GM21723 (cell line): ENCODE measurements at regions not wholly inside any gene's neighbourhood (a gene's known extent, or its start where the extent isn't known, plus 50 kb on each side); places are given as distances from the start of the nearest gene placed in this dataset.
"Not testable (repeated sequence)": the region's sequence is repeated elsewhere in the genome, so short reads cannot be mapped to it uniquely, and the experiment has no call there.

Experiments used
- ATAC-seq: cut with Tn5 transposase; IDR thresholded peaks from one replicate; pipeline ENCODE4 v1.9.1; 2021; ENCODE audit warnings: mild to moderate bottlenecking, moderate library complexity; ENCODE audit not compliant: unreplicated experiment

DNA sequence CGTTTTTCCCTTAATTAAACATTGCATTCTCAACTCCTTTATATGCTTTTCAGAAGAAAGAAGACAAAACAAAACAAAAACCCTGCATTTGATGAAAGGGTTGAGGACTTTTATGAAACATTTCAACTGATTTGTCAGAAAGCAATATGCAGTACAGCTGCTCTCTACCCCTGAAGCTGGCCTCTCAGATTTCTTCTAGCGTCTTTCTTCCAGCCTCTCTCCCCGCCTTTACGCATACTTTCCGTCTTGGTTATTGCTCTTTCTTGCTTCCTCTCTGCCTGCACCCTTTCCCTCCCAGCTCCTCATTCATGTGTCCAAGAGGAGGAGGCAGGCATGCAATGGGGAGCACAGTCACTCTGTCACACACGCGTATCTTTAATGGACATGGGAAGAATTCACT, 91.0 kb upstream of the COL1A2 start:
- ATAC-seq, result no peak

DNA sequence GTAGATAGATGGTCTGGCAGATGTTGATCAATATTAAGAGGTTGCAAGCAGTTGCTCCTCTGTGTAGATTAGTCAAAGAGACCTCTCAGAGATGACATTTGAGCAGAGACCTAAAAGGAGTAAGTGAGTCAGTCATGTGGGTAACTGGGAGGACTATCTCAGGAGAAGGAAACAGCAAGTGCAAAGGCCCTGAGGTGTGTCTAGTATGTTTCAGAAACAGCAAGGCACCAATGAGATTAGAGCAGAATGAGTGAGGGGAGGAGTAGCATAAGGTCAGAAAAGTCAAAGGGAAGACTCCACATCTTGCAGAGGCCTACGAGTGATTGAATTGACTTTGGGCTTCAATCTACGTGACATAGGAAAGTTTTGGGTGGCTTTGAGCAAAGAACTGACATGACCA, 89.8 kb upstream of the COL1A2 start:
- ATAC-seq, result no peak

DNA sequence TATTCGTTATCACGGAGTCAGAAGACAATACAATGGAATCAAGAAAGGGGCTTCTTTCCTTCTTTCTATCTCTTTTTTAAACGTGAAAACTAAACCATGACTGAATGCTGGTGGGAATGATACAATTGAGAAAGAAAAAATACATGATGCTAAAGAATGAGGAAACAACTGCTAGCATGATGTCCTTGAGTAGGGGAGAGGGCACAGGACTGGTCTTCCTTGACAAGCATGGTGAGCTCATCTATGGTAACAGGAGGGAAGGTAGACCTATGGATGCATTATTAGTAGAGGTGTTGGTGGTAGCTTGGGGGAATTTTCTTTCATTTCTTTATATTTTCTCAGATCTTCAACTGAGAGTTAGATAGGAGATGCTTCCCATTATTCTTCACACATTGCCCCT, 88.9 kb upstream of the COL1A2 start:
- ATAC-seq, result no peak

DNA sequence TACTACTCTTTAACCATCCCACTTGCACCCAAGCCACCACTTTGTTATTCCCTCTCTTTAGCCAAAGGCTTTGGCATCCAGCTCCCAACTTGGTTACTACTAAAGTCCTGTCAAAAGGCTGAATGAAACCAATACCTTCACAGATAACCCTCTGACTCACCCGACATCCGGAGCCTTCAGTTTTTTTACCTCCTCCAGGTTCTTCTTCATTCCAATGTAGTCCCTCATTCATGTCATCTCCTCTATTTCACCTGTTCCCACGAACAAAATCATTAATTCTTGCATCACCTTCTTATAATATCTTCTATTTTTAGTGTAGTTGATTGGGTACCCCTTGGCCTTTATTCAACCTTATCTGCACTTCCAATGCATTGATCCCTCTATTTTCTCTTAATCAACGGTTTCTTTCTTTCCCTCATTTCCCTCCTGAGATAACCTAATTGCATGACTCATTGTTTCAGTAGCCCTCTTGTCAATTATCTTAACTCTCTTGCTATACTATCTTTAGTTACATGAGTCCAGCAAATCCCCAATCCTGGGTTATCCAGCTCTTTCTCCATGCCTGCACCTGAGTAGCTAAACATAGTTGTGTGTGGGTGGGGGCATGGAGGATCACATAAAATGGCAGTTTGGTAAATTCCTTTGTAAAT, 87.2 kb upstream of the COL1A2 start:
- ATAC-seq, result no peak

DNA sequence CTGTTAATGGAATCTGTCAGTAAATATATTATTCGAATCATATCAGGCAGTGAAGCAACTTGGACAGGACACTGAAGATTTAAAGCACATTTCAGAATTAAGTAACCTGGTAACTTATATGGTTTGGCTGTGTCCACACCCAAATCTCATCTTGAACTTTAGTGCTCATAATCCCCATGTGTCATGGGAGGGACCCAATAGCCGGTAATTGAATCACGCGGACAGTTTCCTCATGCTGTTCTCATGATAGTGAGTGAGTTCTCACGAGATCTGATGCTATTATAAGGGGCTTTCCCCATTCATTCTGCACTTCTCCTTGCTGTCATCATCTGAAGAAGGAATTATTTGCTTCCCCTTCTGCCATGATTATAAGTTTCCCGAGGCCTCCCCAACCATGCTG, 83.2 kb upstream of the COL1A2 start:
- no peak for ATAC-seq

DNA sequence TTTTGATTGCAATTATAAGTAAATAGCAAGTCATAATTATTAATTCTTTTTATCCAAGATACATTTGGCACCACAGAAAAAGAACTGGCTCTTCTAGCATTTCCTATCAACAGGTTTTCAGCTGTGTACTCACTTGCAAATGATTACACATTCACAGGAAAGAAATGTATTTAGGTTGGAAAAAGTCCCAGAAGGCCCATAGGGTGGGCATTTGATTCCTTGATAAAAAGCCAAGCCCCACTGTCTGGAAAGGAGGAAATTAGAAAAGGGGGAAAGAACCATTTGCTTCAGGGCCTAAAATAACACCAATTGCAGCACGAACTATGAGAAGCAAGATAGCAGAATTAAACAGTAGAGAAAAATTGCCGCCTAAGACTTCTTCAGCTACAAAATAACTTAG, 80.8 kb upstream of the COL1A2 start:
- ATAC-seq, result no peak

DNA sequence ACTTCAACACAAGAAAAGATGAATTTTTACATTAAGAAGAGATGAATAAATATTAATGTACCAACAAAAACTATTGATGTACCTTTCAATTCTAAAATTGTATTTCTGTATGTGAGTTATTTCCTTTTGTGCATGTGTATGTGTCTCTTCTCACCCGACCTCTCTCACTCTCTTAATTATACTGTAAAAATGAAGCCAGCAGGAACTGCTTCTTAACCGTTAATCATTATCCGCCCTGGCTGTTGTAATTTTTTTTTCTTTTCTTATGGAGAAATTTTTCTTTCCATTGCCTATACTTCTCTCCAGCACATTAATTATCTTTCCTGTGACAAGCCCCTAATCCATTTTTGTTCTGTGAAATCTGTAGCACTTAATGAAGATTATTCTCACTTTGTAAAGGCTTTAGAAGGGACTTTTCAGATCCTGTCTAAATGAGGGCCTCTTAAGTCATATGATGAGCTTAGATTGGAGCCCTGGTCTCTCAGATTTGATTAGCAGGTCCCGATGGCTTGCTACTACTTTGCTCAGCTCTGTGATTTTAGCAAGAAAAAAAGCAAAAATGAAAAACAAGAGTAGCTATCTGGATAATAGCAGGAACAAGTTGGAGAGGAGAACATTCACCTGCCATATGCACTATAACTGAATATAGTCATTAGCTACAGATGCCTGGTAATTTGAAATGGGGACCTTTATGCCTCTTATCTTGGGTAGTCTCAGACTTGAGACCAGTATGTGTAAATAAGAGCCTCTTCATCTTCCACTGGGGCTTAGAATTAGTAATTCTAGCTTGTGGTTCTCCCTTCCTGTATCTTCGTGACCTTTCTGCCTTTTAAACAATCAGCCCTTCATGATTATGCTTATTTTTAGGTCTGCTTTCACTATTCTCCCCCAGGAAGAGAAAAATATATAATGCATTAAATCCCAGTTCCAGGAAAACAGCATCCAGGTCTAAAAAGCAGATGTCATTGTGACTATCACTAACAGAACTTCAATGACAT, 80.0 kb upstream of the COL1A2 start:
- ATAC-seq, result no peak

DNA sequence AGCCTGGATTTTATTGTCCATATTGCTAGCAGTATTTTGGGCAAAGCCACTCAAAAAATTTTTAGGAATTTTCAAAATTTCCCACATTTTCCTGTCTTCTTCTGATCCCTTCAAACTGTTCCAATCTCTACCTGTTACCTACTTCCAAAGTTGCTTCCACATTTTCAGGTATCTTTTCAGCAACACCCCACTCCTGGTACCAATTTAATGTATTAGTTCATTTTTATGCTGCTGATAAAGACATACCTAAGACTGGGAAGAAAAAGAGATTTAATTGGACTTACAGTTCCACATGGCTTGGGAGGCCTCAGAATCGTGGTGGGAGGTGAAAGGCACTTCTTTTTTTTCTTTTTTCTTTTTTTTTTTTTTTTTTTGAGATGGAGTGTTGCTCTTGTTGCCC, 73.6 kb upstream of the COL1A2 start:
- ATAC-seq, result not testable (repeated sequence)

DNA sequence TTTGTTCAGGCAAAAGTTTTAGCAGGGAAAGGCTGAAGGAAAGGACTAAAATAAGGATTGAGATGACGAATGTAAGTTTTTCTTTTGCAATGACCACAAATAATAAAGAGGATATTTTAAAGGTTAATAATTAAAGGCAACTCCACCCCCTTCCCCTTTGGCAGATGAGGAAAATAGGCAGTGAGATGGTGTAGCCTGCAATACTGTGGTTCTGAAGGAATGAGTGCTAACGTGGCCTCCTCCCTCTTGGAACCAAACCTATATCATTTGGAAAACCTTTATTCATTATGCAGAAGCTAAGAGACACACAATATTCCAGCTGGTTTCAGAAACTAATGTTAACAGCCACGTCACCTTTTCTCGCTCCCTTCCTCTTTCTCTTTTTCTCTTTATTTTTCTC, 70.9 kb upstream of the COL1A2 start:
- no peak for ATAC-seq

DNA sequence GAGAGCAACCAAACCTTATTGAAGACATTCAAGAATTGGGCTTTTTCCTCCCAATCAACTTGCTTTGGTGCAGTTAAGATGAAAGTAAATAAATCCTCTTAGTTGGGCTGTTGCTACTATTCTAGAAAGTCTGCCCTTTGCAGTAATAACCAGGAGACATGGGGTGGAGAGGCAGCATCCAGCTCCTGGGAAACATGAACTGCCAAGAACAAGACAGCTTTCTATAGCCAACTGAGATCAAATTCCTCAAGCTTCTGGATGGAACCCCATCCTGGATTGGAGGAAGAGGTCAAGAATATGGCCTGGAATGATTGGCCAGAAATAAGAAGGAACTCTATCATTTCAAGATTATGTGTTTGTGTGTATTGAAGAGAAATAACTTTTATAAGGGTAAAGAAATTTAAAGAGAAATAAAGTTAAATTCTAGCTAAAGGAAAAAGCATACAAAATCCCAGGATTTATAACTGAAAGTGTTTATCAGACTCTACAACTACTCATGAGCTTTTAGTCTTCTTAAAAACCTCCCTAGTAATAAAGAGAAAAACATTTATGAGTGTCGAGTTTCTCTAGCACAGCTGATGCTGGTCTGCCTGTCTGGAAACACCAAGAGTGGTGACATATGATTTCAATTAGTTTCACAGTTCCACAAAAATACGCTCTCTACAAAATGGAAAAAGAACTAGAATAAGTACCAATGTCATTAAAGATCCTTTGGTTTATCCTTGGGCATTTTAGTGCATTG, 70.1 kb upstream of the COL1A2 start:
- ATAC-seq, result no peak

DNA sequence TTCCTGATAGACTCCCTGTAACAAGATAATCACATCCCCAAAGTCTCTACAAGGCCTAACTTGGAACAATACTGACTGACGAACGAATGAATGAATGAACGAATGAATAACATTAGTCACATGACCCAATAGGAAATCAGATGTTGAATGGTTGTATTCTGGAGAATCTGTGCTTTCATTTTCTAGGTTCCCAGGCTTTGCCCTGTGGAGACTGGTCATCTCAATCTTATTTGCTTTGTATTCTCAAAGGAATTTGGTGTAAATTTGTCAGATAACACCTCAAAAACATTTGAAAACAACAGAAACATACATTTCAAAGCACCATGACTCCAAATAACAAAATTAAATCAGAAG, 69.6 kb upstream of the COL1A2 start:
- no peak for ATAC-seq

DNA sequence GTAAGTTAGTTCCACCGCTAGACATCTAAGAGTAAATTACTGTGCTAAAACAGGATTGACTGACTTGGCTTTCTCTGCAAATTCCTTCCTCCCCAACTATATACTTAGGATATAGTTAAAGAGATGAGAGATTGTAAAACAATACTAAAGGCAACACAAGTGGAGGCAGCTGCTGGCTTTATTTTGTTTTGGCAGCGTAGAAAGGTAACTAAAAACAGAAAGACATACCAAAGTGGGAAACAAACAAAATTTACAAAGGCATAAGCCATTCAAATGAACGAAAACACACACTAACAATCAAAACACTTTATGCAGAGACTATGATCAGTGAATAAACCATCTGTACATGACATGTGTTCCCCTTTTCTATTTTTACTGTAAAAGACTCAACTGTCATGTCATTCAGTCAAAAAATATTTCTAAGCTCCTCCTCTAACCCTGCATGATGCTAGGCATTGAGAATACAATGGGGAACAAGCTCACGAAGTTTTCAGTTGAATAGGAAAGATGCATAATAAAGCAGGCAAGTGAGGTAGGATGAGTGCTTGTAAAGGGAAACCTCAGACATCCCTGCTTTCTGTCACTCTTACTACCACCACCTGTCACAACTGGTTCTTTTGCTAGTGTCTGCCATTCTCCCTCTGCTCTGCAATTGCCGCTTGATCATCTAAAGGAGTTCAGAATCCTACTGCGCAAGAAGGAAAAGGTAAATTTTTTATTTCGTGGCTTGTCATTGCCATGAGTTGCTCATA, 64.2 kb upstream of the COL1A2 start:
- ATAC-seq, result no peak

DNA sequence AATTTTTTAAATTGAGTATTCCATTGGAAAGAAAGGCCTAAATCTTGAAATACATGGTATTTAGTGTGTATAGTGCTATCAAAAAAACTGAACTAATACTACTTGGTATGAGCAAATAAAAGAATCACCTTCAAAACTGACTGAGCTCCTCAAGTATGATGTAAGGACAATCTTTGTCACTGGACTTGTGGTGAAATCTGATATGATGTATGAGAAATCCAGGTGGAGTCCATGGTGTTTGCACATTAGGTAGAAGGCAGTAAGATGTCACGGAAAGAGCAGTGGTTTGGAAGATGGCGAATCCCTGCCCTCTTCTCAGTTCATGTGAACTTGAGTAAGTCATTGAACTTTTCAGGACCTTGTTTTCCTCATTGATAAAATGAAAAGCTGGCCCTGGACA, 62.1 kb upstream of the COL1A2 start:
- ATAC-seq, result no peak

DNA sequence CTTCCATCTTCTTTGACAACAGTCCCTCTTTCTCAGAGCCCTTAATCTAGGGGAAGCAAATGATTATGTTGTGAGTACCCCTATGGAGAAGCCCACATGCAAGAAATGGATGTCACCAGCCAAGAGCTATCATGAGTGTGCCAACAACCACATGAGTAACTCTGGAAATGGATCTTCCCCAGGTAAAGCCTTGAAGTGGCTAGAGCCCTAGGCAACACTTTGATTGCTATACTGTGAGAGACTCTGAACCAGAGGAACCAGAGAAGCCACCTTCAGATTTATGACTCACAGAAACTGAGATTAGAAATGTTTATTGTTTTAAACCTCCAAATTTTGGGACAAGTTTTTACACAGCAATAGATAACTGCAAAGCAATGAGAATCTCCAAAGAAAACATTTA, 60.9 kb upstream of the COL1A2 start:
- no peak for ATAC-seq

DNA sequence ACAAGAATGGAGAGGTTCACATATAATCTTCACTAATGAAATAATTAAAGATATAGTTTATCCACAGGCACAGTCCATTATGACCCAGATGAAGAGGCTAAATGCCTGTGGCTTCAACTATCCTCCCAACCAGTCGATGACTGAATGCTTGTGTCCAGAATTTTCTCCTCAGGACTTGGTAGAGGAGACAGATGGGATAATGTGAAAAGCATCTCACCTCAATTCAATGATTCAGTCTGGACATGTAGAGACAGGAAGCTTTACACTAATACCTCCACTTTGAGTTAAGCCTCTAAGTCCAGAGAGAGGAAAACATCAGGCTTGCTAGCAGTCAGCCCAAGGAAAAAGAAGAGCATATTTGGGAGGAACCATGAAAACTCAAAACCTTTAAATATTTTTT, 59.1 kb upstream of the COL1A2 start:
- no peak for ATAC-seq

DNA sequence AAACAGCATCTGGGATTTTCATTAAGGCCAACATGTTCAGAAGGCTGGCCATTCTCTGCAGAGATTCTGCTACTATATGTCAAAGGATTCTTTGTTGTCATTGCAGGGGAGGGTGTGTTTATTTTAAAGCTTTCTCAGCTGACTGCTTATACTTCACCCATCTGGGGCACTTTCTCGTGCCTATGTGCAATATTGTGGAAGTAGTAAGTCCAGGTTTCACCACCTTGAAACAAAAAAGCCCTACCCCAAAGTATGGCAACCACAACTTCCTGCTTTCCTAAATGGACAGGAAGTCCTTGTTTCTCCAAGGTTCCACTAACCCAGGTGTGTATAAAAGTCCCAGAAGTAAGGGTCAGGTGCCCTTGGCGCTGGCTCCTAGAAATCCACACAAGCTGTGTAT, 58.7 kb upstream of the COL1A2 start:
- no peak for ATAC-seq

DNA sequence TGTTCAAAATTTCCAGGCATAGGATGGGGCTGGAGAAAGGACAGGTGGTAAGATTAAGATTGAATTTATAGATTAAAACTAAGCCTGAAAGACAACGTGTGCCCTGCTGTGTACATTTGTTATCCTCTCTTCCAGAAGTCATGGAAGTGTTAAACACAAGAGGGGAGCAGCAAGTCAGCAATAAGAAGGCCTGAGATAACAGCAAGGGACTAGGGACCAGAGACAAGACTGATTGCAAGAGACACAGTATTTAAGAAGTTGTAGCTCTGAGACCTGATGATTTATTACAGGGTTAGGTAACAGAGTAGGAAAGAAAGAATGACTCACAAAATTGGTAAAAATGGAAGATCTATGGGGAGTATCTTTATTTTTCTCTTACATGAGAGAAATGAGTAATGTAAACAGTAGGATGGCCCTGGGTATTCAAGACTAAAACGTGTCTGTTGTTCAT, 55.7 kb upstream of the COL1A2 start:
- no peak for ATAC-seq

DNA sequence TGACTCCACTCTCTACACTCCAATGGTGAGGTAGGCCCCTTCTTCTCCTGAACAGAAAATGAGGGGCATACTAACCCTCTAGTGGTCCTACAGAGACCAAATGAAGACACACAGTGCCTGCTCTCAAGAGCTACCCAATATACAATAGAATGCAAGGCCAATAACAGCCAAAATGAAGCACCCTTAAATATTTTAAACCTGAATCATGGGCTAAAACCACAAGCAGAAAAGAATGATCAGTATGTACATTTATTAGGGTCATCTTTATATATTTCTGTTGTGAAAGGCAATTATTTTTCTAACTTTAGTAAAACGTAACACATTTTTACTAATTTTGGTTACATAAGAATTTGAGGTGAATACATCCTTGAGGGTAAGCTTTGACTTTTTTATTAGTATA, 49.9 kb upstream of the COL1A2 start:
- no peak for ATAC-seq
